OCI-LY1 (cell line): ENCODE measurements at regions not wholly inside any gene's neighbourhood (a gene's known extent, or its start where the extent isn't known, plus 50 kb on each side); places are given as distances from the start of the nearest gene placed in this dataset.

ENCODE experiments used
- H2AFZ ChIP-seq: fragments of 200-600 bp; sonication (generic), shearing (Covaris generic); 2 replicates; pipeline ENCODE4 v1.6.0; 2014; ENCODE audit warnings: antibody characterized with exemption, mild to moderate bottlenecking, low read length
- H3F3A ChIP-seq: fragments of 200-600 bp; sonication (generic), shearing (Covaris generic); 2 replicates; pipeline ENCODE4 v1.6.0; 2014; ENCODE audit warnings: mild to moderate bottlenecking, antibody characterized with exemption, low read length, moderate library complexity; ENCODE audit not compliant: insufficient read depth
- H3K27ac ChIP-seq: fragments of 200-600 bp; sonication (generic); 2 replicates; pipeline ENCODE4 v1.5.1; 2014; ENCODE audit warnings: low read length, mixed run types, mild to moderate bottlenecking, low read depth; ENCODE audit not compliant: poor library complexity, severe bottlenecking
- H3K27me3 ChIP-seq: fragments of 200-600 bp; sonication (generic); 2 replicates; pipeline ENCODE4 v1.6.0; 2014; ENCODE audit warnings: antibody characterized with exemption, mild to moderate bottlenecking, low read length, moderate library complexity; ENCODE audit not compliant: insufficient read depth
- H3K36me3 ChIP-seq: fragments of 200-600 bp; sonication (generic); 2 replicates; pipeline ENCODE4 v1.6.1; 2014; ENCODE audit warnings: mild to moderate bottlenecking, antibody characterized with exemption, low read length, moderate library complexity, mixed read lengths; ENCODE audit not compliant: insufficient read depth
- H3K4me1 ChIP-seq: fragments of 200-600 bp; sonication (generic); 2 replicates; pipeline ENCODE4 v1.5.1; 2014; ENCODE audit warnings: mild to moderate bottlenecking, low read length, moderate library complexity; ENCODE audit not compliant: insufficient read depth, severe bottlenecking
- H3K4me2 ChIP-seq: fragments of 200-600 bp; sonication (generic), shearing (Covaris generic); 2 replicates; pipeline ENCODE4 v1.6.1; 2014; ENCODE audit warnings: low read length
- H3K4me3 ChIP-seq: fragments of 200-600 bp; sonication (generic); 2 replicates; pipeline ENCODE4 v1.5.1; 2014; ENCODE audit warnings: low read length, low read depth, mild to moderate bottlenecking, mixed read lengths; ENCODE audit not compliant: poor library complexity, severe bottlenecking
- H3K79me2 ChIP-seq: fragments of 200-600 bp; shearing (Covaris generic); 2 replicates; pipeline ENCODE4 v1.6.1; 2016; ENCODE audit warnings: mixed run types, low read length, mixed read lengths; ENCODE audit not compliant: insufficient read depth
- H3K9ac ChIP-seq: fragments of 200-600 bp; sonication (generic), shearing (Covaris generic); 2 replicates; pipeline ENCODE4 v1.6.1; 2014; ENCODE audit warnings: mild to moderate bottlenecking, low read length, mixed read lengths
- H3K9me2 ChIP-seq: fragments of 200-600 bp; sonication (generic), shearing (Covaris generic); 2 replicates; pipeline ENCODE4 v1.6.1; 2014; ENCODE audit warnings: low read depth, mild to moderate bottlenecking, low read length, mixed read lengths
- H3K9me3 ChIP-seq: fragments of 200-600 bp; shearing (Covaris generic); 2 replicates; pipeline ENCODE4 v1.6.1; 2014; ENCODE audit warnings: low read length, mixed read lengths
- H4K20me1 ChIP-seq: fragments of 200-600 bp; sonication (generic), shearing (Covaris generic); 2 replicates; pipeline ENCODE4 v1.6.0; 2016; ENCODE audit warnings: mild to moderate bottlenecking, low read length; ENCODE audit not compliant: insufficient read depth
- EZH2 ChIP-seq: fragments of 200-600 bp; sonication (generic), shearing (Covaris generic); IDR thresholded peaks from 2 replicates; pipeline ENCODE4 v1.8.0; 2017; ENCODE audit warnings: borderline replicate concordance, mixed run types, mild to moderate bottlenecking, antibody characterized with exemption, low read length, moderate library complexity, mixed read lengths
- TF ChIP-seq, protein P1 (sequence below): fragments of 200-600 bp; sonication (generic), shearing (Covaris generic); IDR thresholded peaks from 2 replicates; pipeline ENCODE4 v1.5.1; 2017; ENCODE audit warnings: mild to moderate bottlenecking, antibody characterized with exemption, low read length, moderate library complexity, mixed read lengths

DNA sequence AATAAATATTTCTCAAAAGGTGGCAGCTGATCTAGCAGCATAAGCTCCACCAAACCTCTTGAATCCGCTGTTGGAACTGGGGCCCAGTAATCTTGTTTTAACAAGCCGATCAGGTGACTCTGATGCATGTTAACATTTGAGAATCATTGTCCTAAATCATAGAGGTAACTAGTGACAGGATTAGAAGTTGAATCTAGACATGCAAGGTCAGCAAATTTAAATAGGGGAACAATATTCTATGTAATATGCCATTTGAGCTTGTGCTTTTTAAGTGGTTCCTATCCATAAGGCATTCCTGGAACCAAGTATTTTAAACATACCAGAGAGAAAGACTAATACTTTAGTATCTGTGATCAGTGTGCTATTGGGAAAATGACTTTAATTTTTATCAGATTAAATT is 412.8 kb downstream of the PYDC2 start:
- Histone ChIP-seq H3K36me3 (no peaks in the 10 kb centered on the region), H3K4me1 (no peaks in the 10 kb centered on the region), H3F3A (no peaks in the 10 kb centered on the region), H3K4me2 (no peak overlapping the region), H3K9ac (no peak overlapping the region), H3K27me3 (no peaks in the 10 kb centered on the region), H3K79me2 (no peaks in the 10 kb centered on the region), H3K9me3 (no peaks in the 10 kb centered on the region), H4K20me1 (no peaks in the 10 kb centered on the region), H3K4me3 (no peak overlapping the region), H3K9me2 (no peaks in the 10 kb centered on the region), H3K27ac (no peak overlapping the region), H2AFZ (no peak overlapping the region)
- TF ChIP-seq EZH2: no peak

DNA sequence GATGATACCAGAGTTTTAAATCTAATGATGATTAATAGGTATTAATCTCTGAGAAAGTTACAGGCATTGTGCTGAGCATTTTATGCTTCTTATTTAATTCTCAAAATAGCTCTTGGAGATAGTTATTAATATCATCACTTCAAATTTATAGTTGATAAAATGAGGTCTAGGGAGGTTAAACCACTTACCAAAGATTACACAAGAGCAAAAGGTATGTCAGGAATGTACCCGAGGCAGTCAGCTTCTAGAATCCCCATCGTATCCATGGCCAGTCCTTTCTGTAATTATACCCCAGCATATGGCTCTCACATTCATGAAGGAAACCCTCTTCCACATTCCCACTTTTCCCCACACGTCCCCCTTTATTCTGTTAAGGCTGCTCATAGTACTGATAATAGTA is 421.3 kb downstream of the PYDC2 start:
- no peak overlapping the region for H3K27ac ChIP-seq
- no peaks in the 10 kb centered on the region for H3F3A ChIP-seq
- no peaks in the 10 kb centered on the region for H4K20me1 ChIP-seq
- H3K27me3 ChIP-seq: no peaks in the 10 kb centered on the region
- no peaks in the 10 kb centered on the region for H3K4me1 ChIP-seq
- TF ChIP-seq EZH2: no peak
- TF ChIP-seq, protein P1, sequence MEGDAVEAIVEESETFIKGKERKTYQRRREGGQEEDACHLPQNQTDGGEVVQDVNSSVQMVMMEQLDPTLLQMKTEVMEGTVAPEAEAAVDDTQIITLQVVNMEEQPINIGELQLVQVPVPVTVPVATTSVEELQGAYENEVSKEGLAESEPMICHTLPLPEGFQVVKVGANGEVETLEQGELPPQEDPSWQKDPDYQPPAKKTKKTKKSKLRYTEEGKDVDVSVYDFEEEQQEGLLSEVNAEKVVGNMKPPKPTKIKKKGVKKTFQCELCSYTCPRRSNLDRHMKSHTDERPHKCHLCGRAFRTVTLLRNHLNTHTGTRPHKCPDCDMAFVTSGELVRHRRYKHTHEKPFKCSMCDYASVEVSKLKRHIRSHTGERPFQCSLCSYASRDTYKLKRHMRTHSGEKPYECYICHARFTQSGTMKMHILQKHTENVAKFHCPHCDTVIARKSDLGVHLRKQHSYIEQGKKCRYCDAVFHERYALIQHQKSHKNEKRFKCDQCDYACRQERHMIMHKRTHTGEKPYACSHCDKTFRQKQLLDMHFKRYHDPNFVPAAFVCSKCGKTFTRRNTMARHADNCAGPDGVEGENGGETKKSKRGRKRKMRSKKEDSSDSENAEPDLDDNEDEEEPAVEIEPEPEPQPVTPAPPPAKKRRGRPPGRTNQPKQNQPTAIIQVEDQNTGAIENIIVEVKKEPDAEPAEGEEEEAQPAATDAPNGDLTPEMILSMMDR: no peak
- H3K36me3 ChIP-seq: no peaks in the 10 kb centered on the region
- H3K9ac ChIP-seq: no peak overlapping the region
- no peaks in the 10 kb centered on the region for H3K9me3 ChIP-seq
- H3K4me2 ChIP-seq: no peak overlapping the region
- H2AFZ ChIP-seq: no peak overlapping the region
- H3K79me2 ChIP-seq: no peaks in the 10 kb centered on the region
- no peaks in the 10 kb centered on the region for H3K9me2 ChIP-seq
- no peak overlapping the region for H3K4me3 ChIP-seq

DNA sequence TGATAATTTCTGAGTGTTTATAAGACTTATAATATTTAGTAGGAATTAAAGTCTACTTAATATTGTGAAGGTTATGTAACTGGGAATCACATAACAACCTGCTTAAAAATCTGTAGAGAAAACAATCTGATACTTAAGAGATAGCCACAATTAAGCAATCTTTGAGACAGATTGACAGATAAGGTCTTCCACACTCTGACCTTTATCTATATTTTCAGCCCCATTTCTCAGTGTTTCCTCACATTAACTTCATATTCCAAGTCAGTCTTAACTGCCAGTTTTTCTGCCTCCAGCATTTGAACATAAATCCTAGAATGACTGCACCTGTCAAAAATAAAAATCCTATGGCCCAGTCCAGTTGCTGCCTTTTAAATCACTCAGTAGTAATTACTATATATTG is 423.2 kb downstream of the PYDC2 start:
- Histone ChIP-seq H3K4me2 (no peak overlapping the region), H3K9me2 (no peaks in the 10 kb centered on the region), H2AFZ (no peak overlapping the region), H3K79me2 (no peaks in the 10 kb centered on the region), H3K27me3 (no peaks in the 10 kb centered on the region), H3K27ac (no peak overlapping the region), H3K9me3 (no peaks in the 10 kb centered on the region), H3K4me3 (no peak overlapping the region), H3K9ac (no peak overlapping the region), H4K20me1 (no peaks in the 10 kb centered on the region), H3K36me3 (no peaks in the 10 kb centered on the region), H3F3A (no peaks in the 10 kb centered on the region), H3K4me1 (no peaks in the 10 kb centered on the region)
- TF ChIP-seq EZH2: no peak
- TF ChIP-seq, protein P1: no peak

DNA sequence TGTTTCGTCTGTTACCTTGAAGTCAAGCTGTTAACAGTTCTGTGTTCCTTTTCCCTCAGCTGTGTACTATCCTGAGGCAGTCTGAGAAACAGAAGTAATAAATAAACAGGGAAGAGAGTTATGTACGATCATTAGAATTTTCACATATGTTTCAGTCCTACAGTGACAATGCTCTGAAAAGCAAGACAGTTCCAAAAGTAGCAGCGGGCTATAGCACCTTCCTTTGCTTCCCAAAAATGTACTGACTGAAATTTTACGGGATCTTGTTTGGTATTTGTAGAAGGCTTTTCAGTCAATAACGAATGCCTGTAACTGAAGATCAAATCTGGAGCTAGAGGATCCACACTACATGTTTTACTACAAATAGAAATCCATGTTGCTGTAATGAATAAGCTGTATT is 428.1 kb downstream of the PYDC2 start:
- no peak overlapping the region for H3K4me2 ChIP-seq
- no peaks in the 10 kb centered on the region for H3K9me3 ChIP-seq
- no peaks in the 10 kb centered on the region for H3K79me2 ChIP-seq
- no peak overlapping the region for H3K27ac ChIP-seq
- no peak overlapping the region for H3K4me3 ChIP-seq
- TF ChIP-seq, protein P1: no peak
- TF ChIP-seq EZH2: no peak
- H3K9me2 ChIP-seq: no peaks in the 10 kb centered on the region
- H3K4me1 ChIP-seq: no peaks in the 10 kb centered on the region
- no peaks in the 10 kb centered on the region for H3K36me3 ChIP-seq
- H3K27me3 ChIP-seq: no peaks in the 10 kb centered on the region
- H2AFZ ChIP-seq: no peak overlapping the region
- no peak overlapping the region for H3K9ac ChIP-seq
- H3F3A ChIP-seq: no peaks in the 10 kb centered on the region
- no peaks in the 10 kb centered on the region for H4K20me1 ChIP-seq
